H1 (cell line): ENCODE measurements at regions not wholly inside any gene's neighbourhood (a gene's known extent, or its start where the extent isn't known, plus 50 kb on each side); places are given as distances from the start of the nearest gene placed in this dataset.
"Not testable (repeated sequence)": the region's sequence is repeated elsewhere in the genome, so short reads cannot be mapped to it uniquely, and the experiment has no call there.

Experiments used
- CTCF ChIA-PET: fragments of 300-600 bp; sonication (Branson Sonifier 250); formaldehyde crosslinking; loops from one replicate; lab custom pipeline; 2021; ENCODE audit not compliant: partially characterized antibody; lab: Charles Lee
- POLR2A ChIA-PET: fragments of 300-600 bp; sonication (Branson Sonifier 250); formaldehyde crosslinking; loops from one replicate; lab custom pipeline; 2021; ENCODE audit warnings: inconsistent platforms; ENCODE audit not compliant: partially characterized antibody; lab: Charles Lee
- DNase-seq, 2 experiments: peaks; one replicate each; pipeline versions ENCODE4 v3.0.0 to v3.0.0-alpha.2; 2010 to 2022; ENCODE audit warnings: low spot score in 2 of 2, low read depth in 1 of 2, mixed read lengths in 1 of 2
- FAIRE-seq: peaks from 2 replicates; lab custom pipeline; 2011; peaks lifted over from hg19 to GRCh38; lab: Jason Lieb, UNC
- H2AFZ ChIP-seq: 2 replicates; pipeline ENCODE4 v1.8.1; 2012; ENCODE audit warnings: low read length, inconsistent platforms
- H2AK5ac ChIP-seq: 2 replicates; pipeline ENCODE4 v1.6.1; 2013; ENCODE audit warnings: low read depth, low read length
- H2BK120ac ChIP-seq: replicated peaks from 2 replicates; pipeline ENCODE3; 2013; ENCODE audit warnings: low read depth, low read length, inconsistent platforms
- H2BK12ac ChIP-seq: 2 replicates; pipeline ENCODE4 v1.6.1; 2013; ENCODE audit warnings: low read depth, low read length
- H2BK15ac ChIP-seq: 2 replicates; pipeline ENCODE4 v1.6.1; 2013; ENCODE audit warnings: low read length
- H2BK20ac ChIP-seq: 2 replicates; pipeline ENCODE4 v1.6.1; 2013; ENCODE audit warnings: low read length
- H2BK5ac ChIP-seq: 2 replicates; pipeline ENCODE4 v1.6.1; 2013; ENCODE audit warnings: low read depth, low read length
- H3K14ac ChIP-seq: 2 replicates; pipeline ENCODE4 v1.6.1; 2013; ENCODE audit warnings: inconsistent platforms; ENCODE audit not compliant: insufficient read length
- H3K18ac ChIP-seq: 2 replicates; pipeline ENCODE4 v1.6.1; 2013; ENCODE audit warnings: low read length; ENCODE audit errors: extremely low read depth
- H3K23ac ChIP-seq: 2 replicates; pipeline ENCODE4 v1.6.1; 2013; ENCODE audit warnings: inconsistent platforms; ENCODE audit not compliant: insufficient read length
- H3K23me2 ChIP-seq: 2 replicates; pipeline ENCODE4 v1.6.1; 2013; ENCODE audit warnings: low read depth, low read length
- H3K27ac ChIP-seq: 2 replicates; pipeline ENCODE4 v1.6.1; 2011; ENCODE audit warnings: low read depth, low read length, inconsistent platforms
- H3K27me3 ChIP-seq, 4 experiments: replicated peaks in 1 of 4; 1 replicate in 1 of 4; 2 replicates in 3 of 4; pipeline versions ENCODE4 v1.6.1 to v1.8.1; 2011 to 2013; ENCODE audit warnings: low read length in 3 of 4, mild to moderate bottlenecking in 3 of 4, inconsistent platforms in 2 of 4, mixed read lengths in 2 of 4, moderate library complexity in 1 of 4; ENCODE audit not compliant: control insufficient read depth in 3 of 4, insufficient read depth in 3 of 4; ENCODE audit errors: extremely low read depth in 1 of 4
- H3K36me3 ChIP-seq, 4 experiments: 2 replicates each; pipeline versions ENCODE4 v1.6.1 to v1.8.1; 2011 to 2013; ENCODE audit warnings: mild to moderate bottlenecking in 4 of 4, low read length in 3 of 4, moderate library complexity in 2 of 4, control low read depth in 1 of 4, inconsistent platforms in 1 of 4; ENCODE audit not compliant: insufficient read depth in 4 of 4, control insufficient read depth in 2 of 4
- H3K4ac ChIP-seq: replicated peaks from 2 replicates; pipeline ENCODE3; 2013; ENCODE audit warnings: low read length, low read depth, mixed read lengths, inconsistent platforms; ENCODE audit not compliant: insufficient read length
- H3K4me1 ChIP-seq, 4 experiments: replicated peaks in 1 of 4; 1 replicate in 1 of 4; 2 replicates in 3 of 4; pipeline versions ENCODE4 v1.6.1 to v1.8.1; 2011 to 2013; ENCODE audit warnings: low read length in 3 of 4, inconsistent platforms in 2 of 4, mixed read lengths in 1 of 4; ENCODE audit not compliant: insufficient read depth in 4 of 4, control insufficient read depth in 3 of 4
- H3K4me2 ChIP-seq, 2 experiments: 2 replicates each; pipeline versions ENCODE4 v1.6.1 to v1.8.1; 2011 to 2013; ENCODE audit warnings: low read depth in 2 of 2, low read length in 2 of 2, control low read depth in 1 of 2, inconsistent platforms in 1 of 2, mild to moderate bottlenecking in 1 of 2; ENCODE audit not compliant: insufficient read depth in 1 of 2
- H3K4me3 ChIP-seq, 4 experiments: fragments of 200-600, 300-600 bp in 1 of 4; sonication (generic), shearing (Covaris generic), sonication (Bioruptor Twin) in 1 of 4; 2 replicates each; pipeline versions ENCODE4 v1.5.1 to v1.8.1; 2011 to 2016; ENCODE audit warnings: low read length in 4 of 4, low read depth in 3 of 4, control low read depth in 2 of 4, inconsistent platforms in 2 of 4, mild to moderate bottlenecking in 2 of 4, mixed read lengths in 1 of 4, moderate library complexity in 1 of 4; ENCODE audit not compliant: insufficient read depth in 2 of 4; ENCODE audit errors: extremely low read depth in 1 of 4
- H3K56ac ChIP-seq: replicated peaks from 2 replicates; pipeline ENCODE3; 2013; ENCODE audit warnings: low read depth, mild to moderate bottlenecking, mixed read lengths, low read length, inconsistent platforms; ENCODE audit not compliant: insufficient read length
- H3K79me1 ChIP-seq: 2 replicates; pipeline ENCODE4 v1.6.1; 2013; ENCODE audit warnings: low read depth, low read length, control low read depth
- H3K79me2 ChIP-seq, 2 experiments: 2 replicates each; pipeline versions ENCODE4 v1.6.1 to v1.8.1; 2012 to 2013; ENCODE audit warnings: low read length in 2 of 2, mild to moderate bottlenecking in 2 of 2, inconsistent platforms in 1 of 2; ENCODE audit not compliant: insufficient read depth in 2 of 2, control insufficient read depth in 1 of 2
- H3K9ac ChIP-seq, 4 experiments: replicated peaks in 1 of 4; 1 replicate in 1 of 4; 2 replicates in 3 of 4; pipeline versions ENCODE4 v1.6.1 to v1.8.1; 2011 to 2013; ENCODE audit warnings: low read depth in 3 of 4, low read length in 3 of 4, control low read depth in 2 of 4, mild to moderate bottlenecking in 2 of 4, moderate library complexity in 2 of 4, inconsistent platforms in 1 of 4; ENCODE audit errors: extremely low read depth in 1 of 4
- H3K9me3 ChIP-seq, 2 experiments: 2 replicates each; pipeline versions ENCODE4 v1.6.1 to v1.8.1; 2012 to 2013; ENCODE audit warnings: mild to moderate bottlenecking in 2 of 2, moderate library complexity in 2 of 2, control low read depth in 1 of 2, inconsistent platforms in 1 of 2, low read depth in 1 of 2, low read length in 1 of 2, mixed read lengths in 1 of 2; ENCODE audit not compliant: insufficient read depth in 2 of 2
- H4K20me1 ChIP-seq, 2 experiments: replicated peaks in 1 of 2; 2 replicates each; pipeline versions ENCODE3 to v1.8.1; 2011 to 2013; ENCODE audit warnings: inconsistent platforms in 2 of 2, low read length in 2 of 2, mild to moderate bottlenecking in 1 of 2; ENCODE audit not compliant: insufficient read depth in 2 of 2, control insufficient read depth in 1 of 2
- H4K5ac ChIP-seq: 2 replicates; pipeline ENCODE4 v1.6.1; 2013; ENCODE audit warnings: low read length, low read depth, mixed read lengths, inconsistent platforms; ENCODE audit not compliant: insufficient read length
- H4K8ac ChIP-seq: 2 replicates; pipeline ENCODE4 v1.8.0; 2013; ENCODE audit warnings: mild to moderate bottlenecking, moderate library complexity, low read length, inconsistent platforms; ENCODE audit not compliant: insufficient read depth; ENCODE audit errors: extremely low read depth
- H4K91ac ChIP-seq: replicated peaks from 2 replicates; pipeline ENCODE3; 2013; ENCODE audit warnings: low read length, mixed read lengths, inconsistent platforms; ENCODE audit not compliant: insufficient read length
- CHD2 ChIP-seq: IDR thresholded peaks from 2 replicates; pipeline ENCODE4 v1.6.1; 2012; ENCODE audit warnings: low read length, improper control_type of control experiment
- GTF2F1 ChIP-seq: IDR thresholded peaks from 2 replicates; pipeline ENCODE4 v1.6.1; 2012; ENCODE audit warnings: low read depth, low read length, improper control_type of control experiment, borderline replicate concordance
- JUND ChIP-seq: IDR thresholded peaks from 2 replicates; pipeline ENCODE4 v1.6.1; 2011; ENCODE audit warnings: mild to moderate bottlenecking, improper control_type of control experiment, low read length
- KDM4A ChIP-seq: IDR thresholded peaks from one replicate; pipeline ENCODE4 v1.7.1; 2012; ENCODE audit warnings: low read depth, mild to moderate bottlenecking, moderate library complexity, low read length, inconsistent platforms; ENCODE audit not compliant: severe bottlenecking
- POU5F1 ChIP-seq: IDR thresholded peaks from 2 replicates; pipeline ENCODE4 v1.6.1; 2011; ENCODE audit warnings: low read depth, mild to moderate bottlenecking, low read length, moderate library complexity
- TAF7 ChIP-seq: optimal IDR thresholded peaks from 2 replicates; pipeline ENCODE3; 2011; ENCODE audit warnings: low read depth, mild to moderate bottlenecking, inconsistent platforms, low read length, moderate library complexity, borderline replicate concordance
- WGBS, 2 experiments: shearing (Covaris generic) in 1 of 2; methylation state at CpG; one replicate each; pipeline versions ENCODE4 v1.1.6 to v1.1.7; 2013 to 2015; ENCODE audit warnings: low lambda C conversion rate in 2 of 2, mixed read lengths in 2 of 2, inconsistent platforms in 1 of 2, low coverage in 1 of 2, missing lambda C conversion rate in 1 of 2; ENCODE audit not compliant: insufficient replicate concordance in 2 of 2, insufficient coverage in 1 of 2, insufficient read length in 1 of 2; ENCODE audit errors: extremely low coverage in 1 of 2, missing lambda C conversion rate in 1 of 2; 5-methylcytosine and 5-hydroxymethylcytosine counted together

DNA sequence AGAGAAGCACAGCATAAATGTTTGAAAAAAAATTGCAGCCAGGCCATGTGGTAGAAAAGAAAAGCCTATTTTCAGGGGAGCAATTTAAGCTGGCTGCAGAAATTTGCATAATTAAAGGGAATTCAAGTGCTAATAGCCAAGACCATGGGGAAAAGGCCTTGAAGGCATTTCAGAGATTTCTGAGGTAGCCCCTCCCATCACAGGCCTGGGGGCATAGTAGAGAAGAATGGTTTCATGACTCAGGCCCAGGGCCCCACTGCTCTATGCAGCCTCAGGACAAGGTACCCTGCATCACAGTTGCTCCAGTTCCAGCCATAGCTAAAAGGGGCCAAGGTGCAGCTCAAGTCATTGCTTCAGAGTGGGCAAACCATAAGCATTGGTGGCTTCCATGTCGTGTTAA lies 1416.0 kb downstream of the EFNA5 start (continued):
- TF ChIP-seq GTF2F1 (no peak), JUND (peak; percentile 55; the same call in 1 of the 2 replicates), TAF7 (no peak), KDM4A (no peak), CHD2 (no peak), POU5F1 (no peak; the same call in 1 of the 2 replicates)

- H4K8ac ChIP-seq, POLR2A ChIA-PET, H2AFZ ChIP-seq, H3K4ac ChIP-seq, H4K5ac ChIP-seq, H3K4me1 ChIP-seq, H3K23ac ChIP-seq, H3K4me3 ChIP-seq, H3K14ac ChIP-seq, H3K27ac ChIP-seq, H4K20me1 ChIP-seq, H2BK20ac ChIP-seq, H3K36me3 ChIP-seq, H2BK12ac ChIP-seq, H2BK5ac ChIP-seq, DNase-seq, H4K91ac ChIP-seq, H3K9me3 ChIP-seq, FAIRE-seq, H3K56ac ChIP-seq, H3K23me2 ChIP-seq, H2BK15ac ChIP-seq, H3K18ac ChIP-seq, H2AK5ac ChIP-seq, H3K4me2 ChIP-seq, H3K27me3 ChIP-seq, H3K79me2 ChIP-seq, H3K9ac ChIP-seq, H2BK120ac ChIP-seq, H3K79me1 ChIP-seq: not testable (repeated sequence)
- CTCF ChIA-PET: interaction anchor here (2.0 kb wide), 1 partner anchor 23 kb away, joined by 4 read pairs; no protein-coding TSS in a partner anchor
- 97% methylated on average over 22 of the region's 46 CpGs; no CpG with 5 or more reads in 1 of the 2 experiments for WGBS, 2 experiments
Measured at GRCh38 chr5:106246044-106246745, 1424.5 kb downstream of the EFNA5 start.
